Right cardiac atrium (tissue), 5 donors: ENCODE measurements at regions not wholly inside any gene's neighbourhood (a gene's known extent, or its start where the extent isn't known, plus 50 kb on each side); places are given as distances from the start of the nearest gene placed in this dataset.
A peak's percentile ranks its signal among the peaks of the same experiment; 100 is the strongest.

Source experiments
- ATAC-seq, 2 donors: fragments of 200-7000 bp; cut with Tn5 transposase; one replicate each; pipeline versions ENCODE4 v1.8.0 to v1.9.1; 2020; ENCODE audit warnings: moderate library complexity in 2 of 2, mild to moderate bottlenecking in 1 of 2
- DNase-seq, 3 donors: peaks; one replicate each; pipeline ENCODE4 v3.0.0-alpha.2; 2020
- H3K27ac ChIP-seq: one replicate; pipeline ENCODE4 v1.5.1; 2013; ENCODE audit warnings: mild to moderate bottlenecking, low read length, control low read depth, moderate library complexity
- H3K27me3 ChIP-seq: one replicate; pipeline ENCODE4 v1.6.1; 2013; ENCODE audit not compliant: control insufficient read depth, insufficient read depth
- H3K4me1 ChIP-seq: one replicate; pipeline ENCODE4 v1.6.1; 2013; ENCODE audit warnings: low read length; ENCODE audit not compliant: control insufficient read depth, insufficient read depth
- H3K4me3 ChIP-seq: one replicate; pipeline ENCODE4 v1.5.1; 2013; ENCODE audit warnings: low read length, control low read depth
- H3K9me3 ChIP-seq: one replicate; pipeline ENCODE4 v1.6.1; 2013; ENCODE audit warnings: low read length; ENCODE audit not compliant: control insufficient read depth
- WGBS: extraction: QIAGEN DNeasy Blood & Tissue Kit; methylation state at CpG from one replicate; pipeline ENCODE4 v1.1.7; 2013; 5-methylcytosine and 5-hydroxymethylcytosine counted together
- intact Hi-C, 4 donors: fragments of 100-400 bp; cut with DNase I; formaldehyde crosslinking; loops; one replicate each; pipeline versions ENCODE4 v1.11.0 to v1.14.0; 2022 to 2023
- donor health status: healthy with polysubstance abuse.
- donor health status: DM: no; HTN: yes; CAD: no.
- donor health status: DM: no; HTN: no; CAD: no.
- donor health status: DM: no; HTN: yes; CAD: no; lungs with severe emphysema.
- donor health status: DM: yes; HTN: yes; CAD: no.

- no peaks in the 10 kb centered on the region for H3K27me3 ChIP-seq
- WGBS, result 83% methylated on average over 13 of the region's 13 CpGs
- no peak for ATAC-seq
- intact Hi-C loops, result no loop called here
- no peak overlapping the region for H3K27ac ChIP-seq
- no peak for DNase-seq
- no peaks in the 10 kb centered on the region for H3K9me3 ChIP-seq
- no peak overlapping the region for H3K4me3 ChIP-seq
- no peaks in the 10 kb centered on the region for H3K4me1 ChIP-seq
Measured at GRCh38 chr22:48857202-48857805, 970.4 kb downstream of the BRD1 start.

DNA sequence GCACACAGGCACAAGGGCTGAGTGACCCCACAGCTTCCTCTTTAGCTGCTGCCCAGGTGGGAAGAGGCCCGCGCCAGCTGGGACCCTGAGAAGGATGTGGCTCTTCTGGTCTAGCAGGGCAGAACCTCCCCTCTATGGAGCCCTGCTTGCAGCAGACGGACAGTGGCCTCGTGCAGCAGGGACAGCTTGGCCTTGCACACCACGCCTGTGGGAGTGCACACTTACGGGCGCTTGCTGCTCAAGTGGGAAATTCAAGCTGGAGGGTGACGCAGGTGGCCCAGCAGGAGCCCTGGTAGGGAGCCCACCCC, 971.4 kb downstream of the BRD1 start:
- no peaks in the 10 kb centered on the region for H3K9me3 ChIP-seq
- intact Hi-C loops, result no loop called here
- 83% methylated on average over 8 of the region's 8 CpGs for WGBS

GRCh38 chr22:48855593-48856307, 971.9 kb downstream of the BRD1 start:
- intact Hi-C loops, result no loop called here
- WGBS, result 86% methylated on average over 9 of the region's 9 CpGs
- H3K9me3 ChIP-seq, result no peaks in the 10 kb centered on the region
- no peak for DNase-seq
- no peaks in the 10 kb centered on the region for H3K4me1 ChIP-seq
- H3K27me3 ChIP-seq, result no peaks in the 10 kb centered on the region
- no peak for ATAC-seq
- no peak overlapping the region for H3K27ac ChIP-seq
- H3K4me3 ChIP-seq, result no peak overlapping the region

More for the DNA sequence above, 971.4 kb downstream of the BRD1 start:
- H3K27me3 ChIP-seq, result no peaks in the 10 kb centered on the region
- H3K27ac ChIP-seq, result no peak overlapping the region
- DNase-seq (no peak), ATAC-seq (peak in 1 of 2 donors; percentile 13)
- no peaks in the 10 kb centered on the region for H3K4me1 ChIP-seq
- no peak overlapping the region for H3K4me3 ChIP-seq

- 71% methylated on average over 1 of the region's 1 CpG for WGBS
- no peak for ATAC-seq
Measured at GRCh38 chr22:48855013-48855412, 972.7 kb downstream of the BRD1 start.

DNA sequence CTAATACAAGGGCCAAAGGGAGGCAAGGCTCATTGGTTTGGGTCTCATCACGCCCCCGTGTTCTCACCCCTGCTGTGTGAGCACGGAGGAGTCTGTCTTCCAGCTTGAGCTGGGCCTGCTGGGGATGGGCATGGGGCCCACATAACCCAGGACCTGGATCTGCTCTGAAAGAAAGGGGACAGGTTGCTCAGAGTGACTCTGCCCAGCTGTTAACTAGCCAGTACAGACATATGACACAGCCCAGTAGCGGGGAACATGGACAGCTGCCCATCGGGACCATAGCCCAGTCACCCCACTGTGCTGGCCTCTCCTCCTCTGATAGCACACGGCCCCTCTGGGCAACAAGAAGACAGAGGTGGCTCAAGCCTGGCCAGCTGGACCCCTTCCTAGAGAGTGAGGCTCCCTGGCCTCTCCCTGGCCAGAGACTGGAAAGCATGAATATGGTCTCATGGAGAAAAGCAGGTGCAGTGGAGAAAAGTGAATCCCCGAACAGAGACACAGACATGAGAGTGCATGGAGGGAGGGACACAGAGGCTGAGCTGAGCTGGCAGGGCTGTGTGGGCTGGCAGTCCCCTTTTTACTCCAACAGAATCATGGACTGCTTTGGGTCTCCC, 973.9 kb downstream of the BRD1 start:
- Histone ChIP-seq H3K9me3 (no peaks in the 10 kb centered on the region), H3K4me3 (no peak overlapping the region), H3K27me3 (no peaks in the 10 kb centered on the region), H3K4me1 (no peaks in the 10 kb centered on the region), H3K27ac (no peak overlapping the region)
- DNase-seq, result no peak
- 72% methylated on average over 7 of the region's 7 CpGs for WGBS
- intact Hi-C loops, result no loop called here
- no peak for ATAC-seq

More at GRCh38 chr22:48855013-48855412, 972.7 kb downstream of the BRD1 start:
- no peaks in the 10 kb centered on the region for H3K4me1 ChIP-seq
- H3K4me3 ChIP-seq, result no peak overlapping the region
- H3K27me3 ChIP-seq, result no peaks in the 10 kb centered on the region
- DNase-seq, result no peak
- intact Hi-C loops, result no loop called here
- no peaks in the 10 kb centered on the region for H3K9me3 ChIP-seq
- no peak overlapping the region for H3K27ac ChIP-seq

GRCh38 chr22:48851933-48852549, 975.6 kb downstream of the BRD1 start:
- H3K4me1 ChIP-seq, result no peaks in the 10 kb centered on the region
- H3K4me3 ChIP-seq, result no peak overlapping the region
- intact Hi-C loops, result no loop called here
- ATAC-seq, result no peak
- no peak overlapping the region for H3K27ac ChIP-seq
- no peaks in the 10 kb centered on the region for H3K9me3 ChIP-seq
- no peak for DNase-seq
- WGBS, result 89% methylated on average over 22 of the region's 22 CpGs
- H3K27me3 ChIP-seq, result no peaks in the 10 kb centered on the region

DNA sequence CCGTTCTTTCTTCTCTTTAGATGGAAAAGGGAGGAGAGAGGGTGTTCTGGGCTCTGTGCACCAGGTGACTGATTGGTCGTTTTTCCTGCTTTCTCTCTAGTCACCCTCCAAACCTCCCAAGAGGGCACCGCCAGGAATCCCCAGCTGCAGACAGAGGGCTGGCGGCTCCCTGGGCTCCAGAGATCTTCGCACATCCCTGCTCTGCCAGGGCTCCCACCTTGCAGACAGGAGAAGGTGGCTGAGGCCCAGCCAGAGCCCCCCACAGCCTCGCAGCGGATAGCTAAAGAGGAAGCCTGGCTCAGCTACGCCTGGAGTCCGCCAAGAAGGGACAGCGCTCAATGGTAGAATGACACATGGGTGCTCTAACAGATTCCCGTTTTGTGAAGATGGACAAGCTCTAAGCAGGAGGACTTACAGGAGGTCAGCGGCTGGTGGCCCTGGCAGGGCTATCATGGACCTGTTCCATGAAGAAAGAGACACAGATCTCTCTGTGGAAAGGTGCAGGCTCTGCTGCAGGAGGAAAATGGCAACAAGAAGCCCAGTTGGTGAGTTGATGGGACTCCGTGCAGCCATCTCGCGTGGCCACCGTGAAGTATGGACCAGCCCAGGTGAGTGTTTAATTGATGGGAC, 976.9 kb downstream of the BRD1 start:
- WGBS, result 83% methylated on average over 16 of the region's 16 CpGs
- ATAC-seq, result no peak
- no peaks in the 10 kb centered on the region for H3K4me1 ChIP-seq
- intact Hi-C loops, result no loop called here
- H3K27me3 ChIP-seq, result no peaks in the 10 kb centered on the region
- DNase-seq, result no peak
- H3K4me3 ChIP-seq, result no peak overlapping the region
- no peaks in the 10 kb centered on the region for H3K9me3 ChIP-seq
- H3K27ac ChIP-seq, result no peak overlapping the region

GRCh38 chr22:48849963-48850657, 977.6 kb downstream of the BRD1 start:
- ATAC-seq (peak in 1 of 2 donors; percentile 39), DNase-seq (no peak)
- Histone ChIP-seq H3K4me3 (no peak overlapping the region), H3K4me1 (no peaks in the 10 kb centered on the region), H3K27me3 (no peaks in the 10 kb centered on the region), H3K9me3 (no peaks in the 10 kb centered on the region), H3K27ac (no peak overlapping the region)
- intact Hi-C loops, result no loop called here
- WGBS, result 72% methylated on average over 12 of the region's 13 CpGs

DNA sequence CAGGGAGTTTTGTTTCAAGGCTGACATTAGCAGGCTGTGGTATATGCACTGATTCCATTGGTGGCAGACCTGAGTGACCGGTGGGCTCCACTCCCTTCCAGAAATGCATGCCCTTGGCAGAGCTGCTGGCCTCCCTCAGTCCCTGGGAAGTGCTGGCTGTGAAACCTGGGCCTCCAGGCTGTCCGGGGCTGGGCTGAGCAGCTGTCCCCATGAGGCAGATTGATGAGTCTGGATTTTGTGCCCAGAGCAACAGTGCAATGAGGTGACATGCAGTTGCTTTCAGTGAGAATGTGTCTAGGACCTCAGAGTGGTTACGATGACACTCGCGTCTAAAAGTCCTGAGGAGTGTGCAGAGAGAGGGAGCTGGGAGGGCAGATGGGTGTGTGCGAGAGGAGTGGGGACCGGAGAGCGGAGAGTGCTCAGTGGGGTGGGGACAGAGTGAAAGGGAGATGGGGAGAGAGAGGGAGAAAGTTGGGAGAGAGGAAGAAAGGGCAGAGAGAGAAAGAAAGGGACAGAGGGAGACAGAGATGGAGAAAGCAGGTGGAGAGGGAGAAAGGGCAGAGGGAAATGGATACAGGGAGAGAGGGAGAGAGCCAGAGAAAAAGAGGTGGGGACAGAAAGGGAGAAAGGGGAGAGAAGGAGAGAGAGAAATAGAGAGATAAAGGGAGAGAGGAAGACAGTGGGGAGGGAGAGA, 978.3 kb downstream of the BRD1 start:
- no peaks in the 10 kb centered on the region for H3K27me3 ChIP-seq
- no peak overlapping the region for H3K4me3 ChIP-seq
- no peaks in the 10 kb centered on the region for H3K9me3 ChIP-seq
- H3K27ac ChIP-seq, result no peak overlapping the region
- no peak for DNase-seq
- H3K4me1 ChIP-seq, result no peaks in the 10 kb centered on the region
- no peak for ATAC-seq
- intact Hi-C loops, result no loop called here
- WGBS, result 68% methylated on average over 8 of the region's 8 CpGs

GRCh38 chr22:48846200-48846599, 981.5 kb downstream of the BRD1 start:
- no peak overlapping the region for H3K4me3 ChIP-seq
- DNase-seq (no peak), ATAC-seq (no peak)
- no peaks in the 10 kb centered on the region for H3K27me3 ChIP-seq
- H3K27ac ChIP-seq, result no peak overlapping the region
- WGBS, result 64% methylated on average over 5 of the region's 5 CpGs
- intact Hi-C loops, result no loop called here
- H3K4me1 ChIP-seq, result no peaks in the 10 kb centered on the region
- H3K9me3 ChIP-seq, result no peaks in the 10 kb centered on the region
